Kidney tubule cell (primary cell): ENCODE measurements at regions not wholly inside any gene's neighbourhood (a gene's known extent, or its start where the extent isn't known, plus 50 kb on each side); places are given as distances from the start of the nearest gene placed in this dataset.

Experiments used
- DNase-seq: peaks from one replicate; pipeline ENCODE4 v3.0.0-alpha.2; 2018; ENCODE audit warnings: low spot score

DNA sequence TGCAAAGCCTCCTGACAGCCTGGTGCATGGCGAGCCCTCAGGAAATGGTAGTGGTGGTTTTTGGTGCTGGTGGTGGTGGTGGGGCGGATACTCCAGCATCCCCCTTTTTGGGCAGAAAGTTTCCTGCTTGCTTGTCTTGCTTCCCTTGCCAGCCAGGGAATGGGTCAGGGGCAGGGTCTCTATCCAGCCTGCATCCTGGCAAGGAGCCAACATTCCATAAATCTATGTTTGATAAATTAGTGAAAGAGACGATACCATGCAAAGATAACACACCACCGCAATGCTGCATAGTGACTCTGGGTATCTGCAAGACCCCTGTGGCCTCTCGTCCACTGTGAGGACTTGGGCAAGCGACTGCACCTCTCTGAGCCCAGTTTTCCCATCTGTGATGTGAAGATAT is 246.2 kb downstream of the LRFN2 start:
- no peak for DNase-seq

DNA sequence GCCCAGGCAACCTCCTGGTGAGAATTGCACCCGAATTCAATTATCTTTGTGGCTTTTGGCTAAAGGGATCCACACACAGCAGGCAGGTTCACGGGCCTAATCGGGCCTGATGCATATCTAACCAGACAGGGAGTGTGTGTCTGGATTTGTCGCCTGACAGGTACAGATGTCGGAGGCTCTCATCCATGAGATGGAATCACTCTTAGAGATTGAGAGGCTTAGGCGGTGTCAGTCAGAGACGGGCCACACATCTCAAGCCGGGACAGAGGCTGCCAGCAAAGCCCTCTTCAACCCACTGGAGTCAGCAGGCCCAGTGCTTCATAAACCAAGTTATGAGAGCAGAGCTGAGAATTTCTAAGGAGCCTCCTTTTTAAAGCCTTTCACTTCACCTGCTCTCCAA is 247.0 kb downstream of the LRFN2 start:
- no peak for DNase-seq

DNA sequence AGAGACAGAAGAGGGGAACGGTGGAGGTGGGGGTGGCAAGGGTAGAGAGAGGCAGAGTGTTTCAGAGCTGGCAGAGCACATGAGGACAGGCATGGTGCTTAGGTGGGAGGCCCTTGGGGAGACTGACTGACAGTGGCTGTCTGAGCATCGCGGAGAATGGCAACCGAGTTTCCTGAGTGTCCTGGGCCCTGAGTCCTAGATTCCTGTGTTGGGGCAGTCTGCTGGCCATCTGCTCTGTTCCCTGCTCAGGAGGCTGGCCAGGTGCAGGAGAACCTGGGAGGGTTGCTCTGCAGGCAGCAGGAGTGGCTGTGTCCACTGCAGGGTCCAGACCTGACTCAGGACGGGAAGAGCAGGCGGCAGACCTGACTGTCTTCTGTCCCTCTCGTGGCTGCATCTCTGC is 248.9 kb downstream of the LRFN2 start:
- DNase-seq, result no peak

DNA sequence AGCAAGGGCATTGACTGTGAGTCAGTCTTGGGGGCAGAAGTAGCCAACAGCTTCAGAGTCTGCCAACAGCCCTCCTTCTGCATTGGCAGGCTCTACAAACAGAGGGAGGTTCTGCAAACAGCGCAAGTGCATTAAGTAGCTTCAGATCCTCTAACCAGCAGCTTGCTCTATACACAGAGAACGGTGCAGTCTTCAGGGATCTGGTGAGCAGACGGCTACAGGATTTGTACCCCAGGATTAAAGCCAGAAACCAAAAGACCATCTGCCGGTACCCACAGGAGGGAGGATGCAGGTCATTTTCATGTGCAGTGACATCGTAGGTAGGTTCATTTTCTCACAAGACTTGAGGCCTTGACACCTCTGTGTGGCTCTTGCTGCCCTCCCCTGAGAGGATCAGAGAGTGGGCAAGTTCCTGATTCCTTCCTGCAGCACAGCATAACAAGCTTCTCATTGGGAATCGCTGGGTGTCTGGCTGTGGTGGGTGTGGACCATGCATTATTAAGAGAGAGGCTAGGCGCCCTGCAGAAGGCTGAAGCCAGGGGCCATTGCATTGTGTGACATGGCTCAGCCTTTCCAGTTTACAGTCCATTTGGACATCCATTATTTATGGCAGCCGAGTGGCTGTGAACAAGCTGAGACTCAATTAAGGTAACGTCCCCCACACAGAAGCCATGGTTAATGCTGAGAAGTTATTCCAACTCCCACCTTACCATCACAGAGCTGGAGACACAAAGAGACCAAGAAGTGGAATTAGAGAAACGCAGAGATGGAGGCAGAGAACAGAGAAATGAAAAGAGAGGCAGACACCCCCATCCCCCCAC is 250.0 kb downstream of the LRFN2 start:
- DNase-seq, result no peak

DNA sequence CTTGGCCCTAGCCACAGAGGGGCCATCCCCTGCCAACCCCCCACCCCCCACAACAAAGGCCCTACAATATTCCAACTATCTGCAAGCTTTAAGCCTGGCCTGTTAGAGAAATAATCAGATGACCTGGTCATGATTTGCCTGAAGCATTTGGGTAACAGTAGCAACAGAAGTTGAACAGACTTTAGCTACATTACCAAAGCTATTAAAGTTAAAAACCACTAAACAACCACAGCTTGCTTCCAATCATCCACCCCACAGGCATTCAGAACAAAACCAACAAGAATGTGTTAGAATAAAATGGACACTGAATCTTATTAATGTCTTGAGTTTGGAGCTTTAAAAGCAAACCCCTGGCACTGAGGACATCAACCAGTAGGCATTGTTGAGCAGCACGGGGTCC is 250.9 kb downstream of the LRFN2 start:
- DNase-seq, result no peak

DNA sequence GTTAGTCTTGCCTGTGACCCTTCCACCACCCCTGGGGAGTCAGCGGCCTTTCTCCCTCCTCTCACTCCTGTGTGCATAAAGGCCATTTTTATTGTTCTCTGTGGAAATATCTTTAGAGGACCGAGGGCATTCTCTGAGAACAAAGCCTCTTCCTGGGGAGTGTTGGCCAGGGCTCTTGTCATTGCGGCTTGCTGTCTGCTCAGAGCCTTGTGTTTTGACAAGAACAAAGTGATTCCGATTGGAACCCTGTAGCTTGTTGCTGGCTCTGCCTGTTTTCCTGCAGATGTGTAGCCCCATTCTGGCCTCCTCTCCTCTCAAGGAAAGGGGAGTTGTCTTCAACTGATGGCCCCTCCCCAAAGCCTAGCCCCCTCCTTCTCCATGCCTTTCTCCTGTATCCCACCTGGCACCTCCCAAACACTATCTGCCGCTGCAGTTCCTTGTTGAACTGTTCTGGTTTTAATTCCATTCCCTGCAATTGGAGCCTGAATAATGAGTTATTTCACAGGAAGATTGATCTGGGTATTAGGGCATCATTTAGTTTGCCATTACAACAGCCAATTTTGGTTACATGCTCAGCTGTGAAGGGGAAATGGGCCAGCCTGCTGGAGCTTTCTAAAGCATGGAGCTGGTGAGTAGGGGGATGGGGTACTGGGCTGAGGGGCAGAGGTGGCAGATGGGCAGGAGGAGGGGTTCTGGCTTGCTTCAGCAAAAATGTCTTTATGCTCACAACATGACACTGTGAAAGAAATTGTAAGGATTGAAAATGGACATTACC is 252.5 kb downstream of the LRFN2 start:
- DNase-seq, result no peak

DNA sequence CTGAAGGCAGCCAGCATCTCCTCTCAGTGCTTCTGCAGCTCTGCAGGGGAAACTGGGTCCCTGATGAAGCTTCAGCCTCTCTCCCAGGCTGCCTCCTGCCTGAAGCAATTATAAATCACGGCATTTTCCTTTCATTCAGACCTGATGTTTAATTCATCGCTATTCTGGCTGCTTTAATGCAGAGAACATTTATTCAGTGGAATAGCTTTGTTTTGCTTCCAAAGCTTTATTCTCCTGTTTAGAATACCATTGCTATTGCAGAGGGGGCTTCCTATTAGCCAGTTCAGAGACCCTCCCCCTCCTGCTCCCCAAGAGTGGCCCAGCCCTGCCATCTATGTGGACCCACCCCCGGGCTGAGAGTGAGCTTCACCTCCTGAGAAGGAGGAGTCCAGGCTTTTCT is 255.6 kb downstream of the LRFN2 start:
- DNase-seq, result no peak

DNA sequence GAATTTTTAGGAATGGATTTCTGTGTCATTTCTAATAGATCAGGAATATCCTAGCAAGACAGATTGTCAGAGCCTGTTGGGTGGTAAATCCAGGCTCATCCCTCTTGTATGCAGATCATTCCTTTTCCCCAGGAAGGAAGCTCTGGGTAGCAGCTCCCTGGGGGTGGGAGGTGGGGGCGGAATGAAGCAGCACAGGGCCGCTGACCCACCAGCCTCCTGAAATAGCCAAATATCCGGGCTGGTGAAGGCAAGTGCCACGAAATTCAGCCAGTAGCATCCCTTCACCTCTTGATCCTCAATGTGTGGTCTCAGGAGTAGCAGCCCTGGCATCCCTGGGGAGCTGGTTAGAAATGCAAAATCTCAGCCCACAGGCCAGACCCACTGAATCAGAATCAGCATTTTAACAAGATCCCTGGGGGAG is 256.9 kb downstream of the LRFN2 start:
- DNase-seq, result no peak

DNA sequence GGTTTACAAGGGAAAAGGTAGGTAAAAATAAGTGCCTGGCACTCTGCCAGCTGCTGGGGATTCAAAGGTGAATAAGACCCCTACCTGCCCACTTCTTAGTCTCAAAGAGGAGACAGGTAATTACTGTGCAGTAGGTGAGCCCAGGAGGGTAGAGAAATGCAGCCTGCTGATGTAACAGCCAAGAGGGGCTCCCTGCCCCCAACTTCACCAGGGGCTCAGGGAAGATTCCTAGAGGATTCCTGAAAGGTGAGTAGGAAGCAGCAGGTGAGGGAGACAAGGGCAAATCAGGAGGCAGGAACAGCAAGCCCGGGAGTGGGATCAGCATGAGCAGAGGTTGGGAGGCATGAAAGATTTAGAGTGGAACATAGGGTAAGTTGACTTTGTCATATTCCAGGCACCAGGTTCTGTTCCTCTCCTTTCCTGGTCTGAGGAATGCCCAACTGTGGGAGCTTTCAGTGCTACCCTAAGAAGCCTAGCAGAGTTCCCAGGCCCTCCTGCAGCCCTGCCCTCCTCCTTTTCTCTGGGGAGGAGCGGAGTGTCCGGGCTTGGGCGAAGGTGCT is 258.1 kb downstream of the LRFN2 start:
- no peak for DNase-seq

DNA sequence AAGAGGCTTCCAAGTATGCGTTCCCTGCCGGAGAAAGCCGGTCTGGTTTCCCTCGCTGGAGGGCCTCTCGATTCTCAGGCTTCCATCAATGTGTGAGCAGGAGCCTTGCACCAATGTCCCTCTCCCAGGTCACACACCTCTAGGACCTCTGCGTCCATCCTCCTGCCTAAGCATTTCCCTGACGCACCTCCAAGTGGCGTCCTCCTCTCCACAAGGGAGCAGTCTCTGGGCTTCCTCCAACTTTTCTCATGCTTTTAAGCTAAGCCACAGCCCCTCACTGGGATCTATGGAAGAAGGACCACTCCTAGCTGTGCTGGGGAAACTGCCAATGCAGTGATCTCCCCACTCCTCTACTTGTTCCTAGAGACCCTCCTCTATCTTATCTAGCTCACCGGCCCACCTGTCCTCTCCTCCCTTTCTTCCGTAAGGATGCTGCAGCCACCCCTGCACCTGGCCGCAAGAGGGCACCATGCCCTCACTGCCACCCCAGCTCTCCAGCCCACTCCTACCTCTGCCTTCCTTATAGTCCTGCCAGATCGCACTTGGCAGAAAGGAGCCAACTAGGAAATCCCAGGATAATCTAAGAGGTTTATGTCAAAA is 258.7 kb downstream of the LRFN2 start:
- peak; percentile 53 for DNase-seq

DNA sequence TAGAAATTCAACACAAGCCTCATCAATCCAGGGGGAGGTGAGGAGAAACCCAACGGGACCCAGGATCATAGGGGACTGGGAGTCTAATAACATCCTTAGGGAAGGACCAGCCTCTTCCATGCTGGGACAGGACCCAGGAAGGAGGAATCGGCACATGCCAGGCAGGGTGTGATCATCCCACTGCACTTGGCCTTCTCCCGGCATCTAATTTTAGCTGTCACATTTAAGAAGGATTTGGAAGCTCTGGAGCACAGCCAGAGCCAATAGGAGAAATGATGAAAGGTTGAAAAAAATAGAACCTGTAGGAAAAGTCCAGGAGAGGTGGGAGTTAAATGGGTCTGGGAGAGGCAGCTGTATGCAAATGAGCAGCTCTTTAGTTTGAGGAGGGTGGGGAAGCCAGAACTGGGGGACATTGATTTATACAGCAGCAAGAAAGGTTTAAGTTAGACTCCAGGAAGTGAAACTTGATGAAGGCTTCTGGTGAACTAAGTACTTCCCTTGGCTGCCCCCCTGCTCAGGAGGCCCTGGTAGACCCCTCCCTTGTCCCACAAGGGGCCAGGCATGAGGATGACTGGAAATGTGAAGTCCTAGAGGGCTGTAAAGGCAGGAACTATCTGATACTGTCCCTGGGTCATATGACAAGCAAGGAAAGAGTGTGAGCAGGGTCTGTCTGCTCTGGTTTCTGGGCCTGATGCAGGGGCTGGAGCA is 260.3 kb downstream of the LRFN2 start:
- DNase-seq, result no peak

DNA sequence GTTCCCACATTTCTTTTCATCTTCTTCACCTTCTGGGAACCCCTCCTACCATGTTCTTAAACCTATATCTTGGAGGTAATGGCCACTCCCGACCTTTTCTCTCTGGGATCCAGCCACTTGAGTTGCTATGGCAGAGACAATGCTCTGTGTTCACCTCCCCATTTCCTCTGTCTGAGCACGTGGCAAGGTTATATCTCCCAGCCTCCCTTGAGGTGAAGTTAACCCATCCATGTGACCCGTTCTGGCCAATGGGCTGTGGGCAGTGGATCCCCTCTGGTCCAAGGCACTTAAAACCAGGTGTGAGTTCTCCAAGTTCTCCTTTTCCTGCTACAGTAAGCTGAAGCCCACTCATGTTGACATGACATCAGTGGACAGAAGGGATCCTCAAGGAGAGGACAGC is 261.4 kb downstream of the LRFN2 start:
- DNase-seq, result no peak

DNA sequence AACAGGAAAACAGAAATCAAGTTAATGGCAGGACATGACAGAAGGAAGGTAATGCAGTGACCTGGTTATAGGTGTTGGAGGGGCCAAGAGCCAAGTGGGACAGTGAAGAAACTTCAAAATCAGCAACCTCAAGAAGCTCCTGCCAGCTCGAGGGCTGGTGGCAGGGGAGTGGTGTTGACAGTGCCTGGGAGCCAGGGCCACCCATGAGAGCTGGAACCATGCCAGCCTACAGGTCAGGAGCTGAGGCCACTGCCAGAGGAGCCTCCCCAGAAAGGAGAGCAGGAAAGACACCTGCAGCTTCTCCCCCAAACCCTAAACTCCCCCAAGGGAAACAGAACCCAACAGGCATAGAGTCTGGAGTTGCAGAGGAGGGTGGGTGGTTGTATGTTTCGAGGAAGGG is 262.1 kb downstream of the LRFN2 start:
- no peak for DNase-seq

DNA sequence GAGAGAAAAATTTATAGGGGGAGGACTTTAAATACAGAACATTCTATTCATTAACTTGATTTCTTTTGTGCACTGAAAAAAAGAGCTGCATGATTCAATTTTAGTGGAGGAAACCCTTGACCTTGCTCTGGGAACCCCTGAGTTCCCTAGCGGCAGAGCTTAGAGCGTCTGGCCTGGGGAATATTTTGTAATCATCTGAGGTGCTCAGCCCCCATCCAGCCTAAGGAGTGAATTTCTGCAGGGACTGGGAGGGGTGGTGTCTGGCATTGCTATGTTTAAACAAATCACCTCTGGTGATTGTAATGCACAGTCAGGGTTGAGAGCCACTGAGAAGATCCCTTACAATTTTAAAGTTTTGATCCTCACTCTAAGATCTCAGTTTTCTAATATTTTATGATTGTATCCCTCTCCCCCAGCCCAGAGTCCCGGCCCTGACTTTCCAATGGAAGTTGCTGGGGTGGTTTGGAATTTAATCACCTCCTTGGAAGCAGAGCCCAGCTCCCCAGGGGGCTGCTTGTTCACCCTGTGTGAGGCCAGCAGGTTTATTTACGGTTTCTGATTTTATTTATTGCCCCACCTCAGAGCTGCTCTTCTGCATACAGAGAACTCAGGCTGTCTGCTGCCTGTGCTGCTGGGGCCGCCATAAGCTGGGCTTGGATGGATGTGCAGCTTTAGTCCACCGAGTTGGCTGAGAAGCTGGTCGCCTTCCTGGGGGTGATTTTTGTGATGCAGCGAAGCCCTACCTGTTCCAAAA is 263.1 kb downstream of the LRFN2 start:
- DNase-seq, result no peak

DNA sequence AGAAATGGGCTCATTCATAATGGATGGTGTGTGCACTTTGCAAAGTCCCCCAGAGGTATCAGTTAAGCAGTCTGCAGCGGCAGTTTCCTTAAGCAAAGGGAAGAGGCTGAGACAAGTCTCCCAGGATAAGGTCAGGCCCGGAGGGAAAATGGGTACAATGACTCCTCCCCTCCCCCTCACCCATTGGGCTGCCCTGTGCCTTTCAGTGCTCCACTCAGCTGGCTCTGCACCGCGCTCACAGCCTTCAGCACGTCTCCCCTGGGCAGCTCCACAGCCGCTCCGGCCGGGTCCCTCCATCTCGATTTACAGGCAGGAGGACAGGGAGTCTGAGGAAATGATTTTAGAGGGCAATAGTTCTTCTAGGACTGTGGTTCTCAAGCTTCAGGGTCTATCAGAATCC is 264.8 kb downstream of the LRFN2 start:
- no peak for DNase-seq

DNA sequence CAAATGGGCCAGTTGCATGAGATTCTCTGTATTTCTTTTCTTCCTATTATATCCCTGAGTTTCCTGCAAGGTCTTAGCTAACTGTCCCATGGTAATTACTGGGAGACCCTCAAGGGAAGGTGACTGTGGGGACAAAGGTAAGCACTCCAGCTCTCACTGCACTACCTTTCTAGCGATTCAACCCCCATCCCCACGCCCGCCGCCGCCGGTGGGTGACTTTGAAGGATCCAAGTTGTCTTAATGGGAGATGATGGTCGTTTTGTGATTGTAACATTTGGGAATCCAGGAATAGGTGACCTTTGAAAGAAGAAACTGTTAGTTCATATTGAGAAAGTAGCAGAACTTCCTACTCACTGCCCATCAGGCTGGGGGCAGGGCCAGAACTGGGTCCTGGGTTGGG is 265.5 kb downstream of the LRFN2 start:
- no peak for DNase-seq

DNA sequence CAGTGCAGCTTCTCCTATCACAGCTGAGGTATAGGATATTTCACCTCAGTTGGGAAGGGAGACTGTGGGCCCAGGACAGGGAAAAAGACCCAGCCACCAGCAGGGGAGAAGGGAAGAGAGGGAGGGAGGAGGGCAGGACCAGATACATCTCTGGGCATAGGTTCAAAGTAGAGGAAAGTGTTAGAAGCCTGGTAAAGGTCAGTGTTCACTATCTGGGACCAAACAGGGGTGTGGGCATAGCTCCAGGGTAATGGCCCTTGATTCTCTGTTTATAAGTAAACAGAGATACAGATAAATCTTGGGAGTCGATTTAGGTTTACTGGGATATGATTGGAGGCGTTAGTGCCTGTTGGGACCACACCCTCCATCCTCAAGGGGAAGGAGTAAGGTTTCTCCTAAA is 266.2 kb downstream of the LRFN2 start:
- DNase-seq, result no peak

DNA sequence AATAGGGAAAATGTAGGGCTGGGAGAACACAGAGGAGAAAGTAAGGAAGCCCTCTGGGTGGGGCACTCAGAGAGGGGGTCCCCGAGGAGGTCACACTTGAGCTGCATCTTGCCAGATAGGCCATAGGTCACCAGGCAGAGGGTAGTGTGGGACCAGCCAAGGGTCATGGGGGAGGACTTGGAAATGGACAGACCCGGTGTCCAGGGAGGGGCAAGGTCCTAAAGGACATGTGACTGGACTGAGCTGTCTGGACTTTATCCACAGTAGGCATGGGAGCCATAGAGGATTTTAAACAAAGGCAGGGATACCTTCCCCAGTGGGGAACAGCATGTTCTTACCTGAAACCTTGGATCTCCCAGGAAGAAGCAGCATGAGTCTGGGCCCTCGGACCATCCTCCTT is 266.7 kb downstream of the LRFN2 start:
- no peak for DNase-seq

DNA sequence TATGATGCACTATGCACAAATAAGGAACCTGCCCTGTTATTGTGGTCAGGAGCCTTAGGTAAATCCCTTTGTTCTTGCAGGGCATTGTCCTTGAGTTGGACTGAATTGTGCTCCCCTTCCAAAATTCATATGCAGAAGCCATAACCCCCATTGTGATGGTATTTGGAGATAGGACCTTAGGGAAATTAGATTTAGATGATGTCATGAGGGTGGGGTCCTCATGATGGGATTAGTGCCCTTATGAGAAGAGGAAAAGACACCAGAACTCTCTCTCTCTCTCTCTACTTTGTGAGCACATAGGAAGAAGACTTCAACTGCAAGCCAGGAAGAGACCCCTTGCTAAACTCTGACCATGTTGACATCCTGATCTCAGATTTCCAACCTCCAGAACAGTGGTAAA is 268.0 kb downstream of the LRFN2 start:
- DNase-seq, result no peak

DNA sequence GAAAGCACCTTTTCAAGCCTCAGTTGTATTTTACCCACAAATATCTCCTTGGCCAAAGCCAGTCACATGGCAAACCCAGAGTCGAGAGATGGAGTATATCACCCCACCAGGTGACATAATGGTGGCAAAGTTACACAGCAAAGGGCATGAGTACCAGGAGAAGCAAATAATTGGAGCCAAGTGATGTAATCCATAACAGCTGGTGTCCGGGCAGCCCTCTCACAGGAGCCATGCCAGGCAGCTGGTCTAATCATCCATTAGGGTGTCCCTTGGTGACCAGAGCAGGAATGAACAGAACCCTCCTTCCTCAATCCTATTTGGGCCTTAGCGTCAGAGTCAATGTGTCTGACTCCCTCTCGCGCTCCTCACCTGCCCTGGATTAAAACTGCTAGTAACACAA is 272.1 kb downstream of the LRFN2 start:
- DNase-seq, result no peak

DNA sequence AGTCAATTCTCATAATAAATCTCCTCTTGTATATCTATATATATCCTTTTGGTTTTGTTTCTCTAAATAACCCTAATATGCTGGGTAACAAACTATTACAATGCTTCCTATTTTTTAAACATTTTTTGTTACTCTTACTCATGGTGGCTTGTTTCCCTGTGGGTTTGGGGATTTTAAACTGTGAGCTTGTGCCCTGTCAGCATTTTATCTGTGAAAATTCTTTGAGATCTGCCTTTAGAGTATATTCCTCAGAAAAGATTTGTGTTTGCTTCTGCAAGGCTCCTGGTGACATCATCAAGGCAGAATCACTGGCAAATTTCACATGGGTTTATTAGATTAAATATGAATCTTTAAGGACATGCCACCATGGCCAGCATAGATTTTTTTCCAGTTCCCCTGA is 273.6 kb downstream of the LRFN2 start:
- no peak for DNase-seq
